RWPE1 (cell line): ENCODE measurements at regions not wholly inside any gene's neighbourhood (a gene's known extent, or its start where the extent isn't known, plus 50 kb on each side); places are given as distances from the start of the nearest gene placed in this dataset.
"Not testable (repeated sequence)": the region's sequence is repeated elsewhere in the genome, so short reads cannot be mapped to it uniquely, and the experiment has no call there.

Experiments
- CTCF ChIA-PET: fragments of 350-600 bp; sonication (Branson Sonifier 250); formaldehyde crosslinking; extraction: SDS; loops from one replicate; lab custom pipeline; 2021; lab: Yijun Ruan, JAX
- POLR2A ChIA-PET: fragments of 400-600 bp; formaldehyde crosslinking; extraction: SDS; loops from one replicate; lab custom pipeline; 2020; ENCODE audit warnings: antibody characterized with exemption; ENCODE audit not compliant: low non-redundant PET; lab: Yijun Ruan, JAX
- DNase-seq: peaks from one replicate; pipeline ENCODE4 v3.0.0; 2012; ENCODE audit warnings: low spot score
- H3K27ac ChIP-seq: fragments of 450-650 bp; 2 replicates; pipeline ENCODE4 v1.5.1; 2017
- CTCF ChIP-seq: fragments of 450-650 bp; conservative IDR thresholded peaks from 2 replicates; pipeline ENCODE4 v1.5.1; 2017; ENCODE audit warnings: low read depth, mild to moderate bottlenecking

GRCh38 chr4:78707268-78707667 is 68.9 kb upstream of the BMP2K start:
- no peak for TF ChIP-seq CTCF
- POLR2A ChIA-PET, result no interaction called here
- CTCF ChIA-PET, result no interaction called here
- DNase-seq, result no peak
- H3K27ac ChIP-seq, result no peak overlapping the region

- TF ChIP-seq CTCF, result no peak
- POLR2A ChIA-PET, result no interaction called here
- CTCF ChIA-PET, result no interaction called here
These were observed 68.4 kb upstream of the BMP2K start for GRCh38 chr4:78707793-78708192.

GRCh38 chr4:78710536-78710935 is 65.6 kb upstream of the BMP2K start:
- TF ChIP-seq CTCF, result no peak
- H3K27ac ChIP-seq, result no peak overlapping the region
- ChIA-PET CTCF (interaction anchor here (1.3 kb wide), 1 partner anchor 23 kb away, joined by 3 read pairs; no protein-coding TSS in a partner anchor), POLR2A (no interaction called here)
- DNase-seq, result peak; percentile 58

More at GRCh38 chr4:78707793-78708192, 68.4 kb upstream of the BMP2K start:
- no peak for DNase-seq
- no peak overlapping the region for H3K27ac ChIP-seq

GRCh38 chr4:78711676-78712075 is 64.5 kb upstream of the BMP2K start:
- no peak for DNase-seq
- POLR2A ChIA-PET, result no interaction called here

GRCh38 chr4:78714598-78714997 is 61.6 kb upstream of the BMP2K start:
- CTCF ChIA-PET, POLR2A ChIA-PET, DNase-seq, H3K27ac ChIP-seq: not testable (repeated sequence)

More at GRCh38 chr4:78711676-78712075, 64.5 kb upstream of the BMP2K start:
- TF ChIP-seq CTCF, result no peak
- CTCF ChIA-PET, result interaction anchor here (0.6 to 1.3 kb wide), 3 partner anchors 25 to 821 kb away, joined by 3 read pairs; no protein-coding TSS in a partner anchor
- H3K27ac ChIP-seq, result no peak overlapping the region

- CTCF ChIA-PET, H3K27ac ChIP-seq, DNase-seq, POLR2A ChIA-PET: not testable (repeated sequence)
These were observed 60.8 kb upstream of the BMP2K start for GRCh38 chr4:78715372-78715771.

- H3K27ac ChIP-seq, DNase-seq, POLR2A ChIA-PET, CTCF ChIA-PET: not testable (repeated sequence)
These were observed 58.4 kb upstream of the BMP2K start for GRCh38 chr4:78717712-78718111.

GRCh38 chr4:78720204-78720603 is 55.9 kb upstream of the BMP2K start:
- no peak for TF ChIP-seq CTCF
- CTCF ChIA-PET, result no interaction called here
- no peak overlapping the region for H3K27ac ChIP-seq
- no peak for DNase-seq
- POLR2A ChIA-PET, result no interaction called here
